Activated CD8-positive, alpha-beta T cell treated with anti-CD3 and anti-CD28 coated beads for 36 hours (primary cell): ENCODE measurements at regions not wholly inside any gene's neighbourhood (a gene's known extent, or its start where the extent isn't known, plus 50 kb on each side); places are given as distances from the start of the nearest gene placed in this dataset.

Experiments
- ATAC-seq: fragments of 200-7000 bp; cut with Tn5 transposase; one replicate; pipeline ENCODE4 v1.10.0; 2021; ENCODE audit warnings: mild to moderate bottlenecking, moderate library complexity
- CTCF ChIA-PET: fragments of 350-600 bp; sonication (Branson Sonifier 250); formaldehyde crosslinking; loops from one replicate; lab custom pipeline; 2021; ENCODE audit warnings: antibody characterized with exemption; lab: Charles Lee
- POLR2A ChIA-PET: fragments of 350-600 bp; sonication (Branson Sonifier 250); formaldehyde crosslinking; loops from one replicate; lab custom pipeline; 2021; ENCODE audit warnings: antibody characterized with exemption; lab: Charles Lee
- DNase-seq: peaks from one replicate; pipeline ENCODE4 v3.0.0-alpha.2; 2020
- H3K27ac Mint-ChIP-seq: one replicate; pipeline ENCODE4 v1.8.0; 2021; ENCODE audit warnings: mild to moderate bottlenecking, mixed read lengths
- H3K27me3 Mint-ChIP-seq: one replicate; pipeline ENCODE4 v1.8.0; 2021; ENCODE audit warnings: mixed read lengths
- H3K36me3 Mint-ChIP-seq: one replicate; pipeline ENCODE4 v1.8.0; 2021; ENCODE audit warnings: low read depth, mixed read lengths
- H3K4me1 Mint-ChIP-seq: one replicate; pipeline ENCODE4 v1.8.0; 2021; ENCODE audit warnings: low read depth, mixed read lengths
- H3K4me3 Mint-ChIP-seq: one replicate; pipeline ENCODE4 v1.8.0; 2021; ENCODE audit warnings: mild to moderate bottlenecking, moderate library complexity, mixed read lengths
- H3K9me3 Mint-ChIP-seq: one replicate; pipeline ENCODE4 v1.8.0; 2021; ENCODE audit warnings: mixed read lengths
- CTCF ChIP-seq: fragments of 200-600 bp; IDR thresholded peaks from one replicate; pipeline ENCODE4 v1.8.0; 2022; ENCODE audit warnings: antibody characterized with exemption, mild to moderate bottlenecking
- intact Hi-C: fragments of 100-400 bp; cut with micrococcal nuclease; formaldehyde crosslinking; loops from one replicate; pipeline ENCODE4 v1.10.0; 2022

- DNase-seq (no peak), ATAC-seq (no peak)
- no peak overlapping the region for H3K4me3 Mint-ChIP-seq
- POLR2A ChIA-PET, result interaction anchor here (0.7 kb wide), 1 partner anchor 9 kb away, joined by 4 read pairs; no protein-coding TSS in a partner anchor
- CTCF ChIA-PET, result no interaction called here
- H3K9me3 Mint-ChIP-seq, result no peaks in the 10 kb centered on the region
- intact Hi-C loops, result no loop called here
- no peaks in the 10 kb centered on the region for H3K27me3 Mint-ChIP-seq
- H3K27ac Mint-ChIP-seq, result no peak overlapping the region
- no peak for TF ChIP-seq CTCF
- no peaks in the 10 kb centered on the region for H3K36me3 Mint-ChIP-seq
- H3K4me1 Mint-ChIP-seq, result no peaks in the 10 kb centered on the region
These were observed 55.9 kb upstream of the FOXN2 start for GRCh38 chr2:48258481-48259149.

- H3K27me3 Mint-ChIP-seq, result peaks cover 1% of the 10 kb centered on the region
- DNase-seq (no peak), ATAC-seq (no peak)
- H3K36me3 Mint-ChIP-seq, result no peaks in the 10 kb centered on the region
- POLR2A ChIA-PET, result no interaction called here
- intact Hi-C loops, result no loop called here
- no peak overlapping the region for H3K4me3 Mint-ChIP-seq
- CTCF ChIA-PET, result no interaction called here
- TF ChIP-seq CTCF, result no peak
- no peak overlapping the region for H3K27ac Mint-ChIP-seq
- no peaks in the 10 kb centered on the region for H3K4me1 Mint-ChIP-seq
- H3K9me3 Mint-ChIP-seq, result no peaks in the 10 kb centered on the region
These were observed 54.7 kb upstream of the FOXN2 start for GRCh38 chr2:48259811-48260210.

- Mint-ChIP-seq H3K9me3 (no peaks in the 10 kb centered on the region), H3K4me3 (no peak overlapping the region), H3K4me1 (no peaks in the 10 kb centered on the region), H3K36me3 (no peaks in the 10 kb centered on the region), H3K27ac (no peak overlapping the region), H3K27me3 (peaks cover 1% of the 10 kb centered on the region)
- ATAC-seq (no peak), DNase-seq (no peak)
- no peak for TF ChIP-seq CTCF
- CTCF ChIA-PET, result no interaction called here
- intact Hi-C loops, result no loop called here
- POLR2A ChIA-PET, result no interaction called here
These were observed 49.9 kb upstream of the FOXN2 start for GRCh38 chr2:48264627-48265026.
